ENCODE measurements at regions not wholly inside any gene's neighbourhood (a gene's known extent, or its start where the extent isn't known, plus 50 kb on each side); places are given as distances from the start of the nearest gene placed in this dataset.

DNA sequence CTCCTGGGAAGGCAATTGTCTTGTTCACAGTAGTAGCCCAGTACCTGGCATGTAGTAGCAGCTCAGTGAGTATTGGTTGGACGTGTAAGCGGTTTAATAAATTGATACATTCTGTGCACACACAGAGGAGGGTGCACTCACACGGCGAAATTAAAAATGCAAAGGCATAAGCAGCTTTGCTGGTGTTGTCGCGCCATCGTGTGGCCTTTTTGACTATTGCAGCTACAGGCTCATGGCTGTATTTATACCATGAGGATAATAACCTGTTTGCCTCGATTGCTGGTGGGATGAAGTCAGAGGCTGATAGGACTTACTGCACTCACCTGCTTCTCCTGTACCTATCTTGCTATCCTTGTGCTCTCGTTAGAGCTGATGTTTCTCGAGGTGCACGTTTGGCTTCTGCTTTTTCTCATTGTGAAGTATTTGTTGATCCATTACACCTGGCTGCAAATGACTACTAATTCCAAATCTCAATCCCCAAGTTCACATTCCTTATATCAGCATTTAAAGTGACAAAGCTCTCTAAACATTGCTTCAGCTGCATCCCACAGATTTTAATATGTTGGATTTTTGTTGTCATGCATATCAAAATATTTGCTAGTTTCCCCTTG is 61.5 kb downstream of the TBXT start:
- no peak overlapping the region for H3K27ac Mint-ChIP-seq
- no peaks in the 10 kb centered on the region for H3K36me3 Mint-ChIP-seq (ENCODE audit: insufficient read depth)
- TF ChIP-seq, protein P1, sequence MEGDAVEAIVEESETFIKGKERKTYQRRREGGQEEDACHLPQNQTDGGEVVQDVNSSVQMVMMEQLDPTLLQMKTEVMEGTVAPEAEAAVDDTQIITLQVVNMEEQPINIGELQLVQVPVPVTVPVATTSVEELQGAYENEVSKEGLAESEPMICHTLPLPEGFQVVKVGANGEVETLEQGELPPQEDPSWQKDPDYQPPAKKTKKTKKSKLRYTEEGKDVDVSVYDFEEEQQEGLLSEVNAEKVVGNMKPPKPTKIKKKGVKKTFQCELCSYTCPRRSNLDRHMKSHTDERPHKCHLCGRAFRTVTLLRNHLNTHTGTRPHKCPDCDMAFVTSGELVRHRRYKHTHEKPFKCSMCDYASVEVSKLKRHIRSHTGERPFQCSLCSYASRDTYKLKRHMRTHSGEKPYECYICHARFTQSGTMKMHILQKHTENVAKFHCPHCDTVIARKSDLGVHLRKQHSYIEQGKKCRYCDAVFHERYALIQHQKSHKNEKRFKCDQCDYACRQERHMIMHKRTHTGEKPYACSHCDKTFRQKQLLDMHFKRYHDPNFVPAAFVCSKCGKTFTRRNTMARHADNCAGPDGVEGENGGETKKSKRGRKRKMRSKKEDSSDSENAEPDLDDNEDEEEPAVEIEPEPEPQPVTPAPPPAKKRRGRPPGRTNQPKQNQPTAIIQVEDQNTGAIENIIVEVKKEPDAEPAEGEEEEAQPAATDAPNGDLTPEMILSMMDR (IDR thresholded peaks at IDR 0.05; ENCODE audit: unreplicated experiment), result peak; percentile 97
- H3K4me1 Mint-ChIP-seq (ENCODE audit: low read depth), result no peaks in the 10 kb centered on the region
- H3K9me3 Mint-ChIP-seq (ENCODE audit: low read depth), result peaks cover 10% of the 10 kb centered on the region
- no peak overlapping the region for H3K4me3 Mint-ChIP-seq (ENCODE audit: low read depth)
- peak; percentile 70 for DNase-seq (ENCODE audit: low spot score, unreplicated experiment)
- peaks cover 19% of the 10 kb centered on the region for H3K27me3 Mint-ChIP-seq

DNA sequence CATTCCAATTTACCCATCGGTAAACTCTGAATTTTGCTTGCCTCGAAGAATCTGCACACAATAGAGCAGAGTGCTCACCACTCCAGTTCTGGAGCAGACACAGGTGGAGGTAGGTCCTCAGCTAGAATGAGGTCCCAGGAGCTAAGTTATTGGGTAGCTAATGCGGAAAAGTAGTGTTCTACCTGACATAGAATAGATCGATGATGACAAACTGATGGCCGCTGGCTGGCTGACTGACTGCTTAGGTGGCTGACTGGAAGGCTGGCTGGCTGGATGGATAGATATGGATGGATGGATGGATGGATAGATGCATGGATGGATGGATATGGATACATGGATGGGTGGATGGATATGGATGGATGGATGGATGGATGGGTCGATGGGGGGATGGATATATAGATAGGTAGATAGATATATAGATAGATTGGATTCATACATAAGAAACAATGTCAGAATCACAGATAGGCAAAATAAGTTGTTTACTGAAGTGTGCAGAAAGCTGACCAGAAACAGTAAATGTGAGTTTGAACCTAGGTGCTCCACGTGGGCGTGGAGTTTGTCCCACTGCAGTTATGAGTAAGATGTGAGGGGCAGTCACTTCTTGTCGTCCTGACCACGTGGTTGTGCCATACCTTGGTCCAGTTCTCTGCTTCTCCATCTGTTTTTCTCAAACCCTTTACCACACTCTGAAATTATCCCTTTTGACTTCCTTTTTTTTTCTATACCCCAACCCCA is 62.1 kb downstream of the TBXT start:
- TF ChIP-seq, protein P1 (IDR thresholded peaks at IDR 0.05; ENCODE audit: unreplicated experiment), result no peak

DNA sequence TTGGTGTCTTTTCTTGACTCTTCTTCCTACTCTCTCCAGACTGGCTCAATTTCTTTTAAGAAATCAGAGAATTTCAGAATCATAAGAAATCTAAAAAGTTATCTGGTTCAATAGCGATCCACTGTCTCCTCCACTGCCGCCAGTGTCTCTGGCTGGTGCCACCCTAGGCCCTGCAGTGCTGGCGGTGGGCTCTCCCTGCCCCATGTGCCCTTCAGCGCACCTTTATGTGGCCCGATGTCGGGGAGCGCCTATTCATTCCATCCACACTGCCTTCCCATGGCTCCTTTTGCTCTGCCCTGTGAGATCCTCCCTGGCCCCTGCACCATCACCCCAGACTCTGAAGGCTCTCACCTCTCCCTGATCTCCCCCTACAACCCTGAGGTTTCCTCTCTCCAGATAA is 62.8 kb downstream of the TBXT start:
- H3K4me1 Mint-ChIP-seq (ENCODE audit: low read depth), result no peaks in the 10 kb centered on the region
- H3K27me3 Mint-ChIP-seq, result peaks cover 17% of the 10 kb centered on the region
- H3K27ac Mint-ChIP-seq, result no peak overlapping the region
- no peak for DNase-seq (ENCODE audit: low spot score, unreplicated experiment)
- TF ChIP-seq, protein P1 (IDR thresholded peaks at IDR 0.05; ENCODE audit: unreplicated experiment), result no peak
- peaks cover 16% of the 10 kb centered on the region for H3K9me3 Mint-ChIP-seq (ENCODE audit: low read depth)
- no peak overlapping the region for H3K4me3 Mint-ChIP-seq (ENCODE audit: low read depth)
- H3K36me3 Mint-ChIP-seq (ENCODE audit: insufficient read depth), result no peaks in the 10 kb centered on the region

More for the DNA sequence above, 62.1 kb downstream of the TBXT start:
- Mint-ChIP-seq H3K9me3 (ENCODE audit: low read depth) (peaks cover 16% of the 10 kb centered on the region), H3K4me3 (ENCODE audit: low read depth) (no peak overlapping the region), H3K27ac (no peak overlapping the region), H3K27me3 (peaks cover 19% of the 10 kb centered on the region), H3K4me1 (ENCODE audit: low read depth) (no peaks in the 10 kb centered on the region), H3K36me3 (ENCODE audit: insufficient read depth) (no peaks in the 10 kb centered on the region)
- DNase-seq (ENCODE audit: low spot score, unreplicated experiment), result no peak

DNA sequence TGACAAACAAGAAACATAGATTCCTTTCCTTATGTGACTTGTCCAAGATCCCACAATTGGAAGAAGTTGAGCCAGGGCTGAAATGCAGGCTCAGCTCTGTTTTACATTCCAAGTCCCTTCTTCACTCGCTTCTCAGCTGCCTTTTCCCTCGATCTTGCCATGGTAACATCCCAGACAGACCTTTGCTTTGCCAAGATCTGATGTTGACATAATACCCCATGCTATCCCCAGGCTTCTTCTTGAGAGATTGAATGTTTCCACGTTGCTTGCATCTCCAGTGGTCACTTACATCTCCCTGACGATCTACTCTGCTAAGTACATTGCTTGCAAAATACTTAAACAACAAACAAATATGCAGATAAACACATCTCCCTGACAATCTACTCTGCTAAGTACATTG is 63.5 kb downstream of the TBXT start:
- H3K4me1 Mint-ChIP-seq (ENCODE audit: low read depth), result no peaks in the 10 kb centered on the region
- no peak for DNase-seq (ENCODE audit: low spot score, unreplicated experiment)
- no peak overlapping the region for H3K4me3 Mint-ChIP-seq (ENCODE audit: low read depth)
- H3K9me3 Mint-ChIP-seq (ENCODE audit: low read depth), result peaks cover 16% of the 10 kb centered on the region
- H3K27me3 Mint-ChIP-seq, result peaks cover 16% of the 10 kb centered on the region
- H3K27ac Mint-ChIP-seq, result no peak overlapping the region
- TF ChIP-seq, protein P1 (IDR thresholded peaks at IDR 0.05; ENCODE audit: unreplicated experiment), result no peak
- H3K36me3 Mint-ChIP-seq (ENCODE audit: insufficient read depth), result no peaks in the 10 kb centered on the region

DNA sequence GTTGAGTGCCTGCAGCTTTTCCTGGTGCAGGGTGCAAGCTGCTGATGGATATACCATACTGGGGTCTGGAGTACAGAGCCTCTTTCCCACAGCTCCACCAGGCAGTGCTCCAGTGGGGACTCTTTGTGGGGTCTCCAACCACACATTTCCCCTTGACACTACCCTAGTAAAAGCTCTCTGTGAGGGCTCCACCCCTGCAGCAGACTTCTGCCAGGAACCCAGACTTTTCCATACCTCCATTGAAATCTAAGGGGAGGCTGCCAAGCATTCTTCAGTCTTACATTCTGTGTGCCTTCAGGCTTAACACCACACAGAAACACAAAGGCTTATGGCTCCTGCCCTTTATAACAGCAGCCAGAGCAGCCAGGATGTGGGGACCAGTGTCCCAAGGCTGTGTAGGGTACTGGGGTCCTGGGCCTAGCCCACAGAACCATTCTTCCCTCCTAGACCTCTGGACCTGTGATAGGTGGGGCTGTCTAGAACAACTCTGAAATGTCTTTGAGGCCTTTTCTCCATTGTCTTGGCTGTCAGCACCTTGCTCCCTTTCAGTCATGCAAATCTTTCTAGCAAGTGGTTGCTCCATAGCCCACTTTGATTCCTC is 65.7 kb downstream of the TBXT start:
- TF ChIP-seq, protein P1 (IDR thresholded peaks at IDR 0.05; ENCODE audit: unreplicated experiment), result no peak
- no peak for DNase-seq (ENCODE audit: low spot score, unreplicated experiment)
- peaks cover 16% of the 10 kb centered on the region for H3K9me3 Mint-ChIP-seq (ENCODE audit: low read depth)
- H3K27ac Mint-ChIP-seq, result no peak overlapping the region
- no peak overlapping the region for H3K4me3 Mint-ChIP-seq (ENCODE audit: low read depth)
- no peaks in the 10 kb centered on the region for H3K36me3 Mint-ChIP-seq (ENCODE audit: insufficient read depth)
- H3K27me3 Mint-ChIP-seq, result peaks cover 20% of the 10 kb centered on the region
- H3K4me1 Mint-ChIP-seq (ENCODE audit: low read depth), result no peaks in the 10 kb centered on the region
